GM18519 (cell line): ENCODE measurements at regions not wholly inside any gene's neighbourhood (a gene's known extent, or its start where the extent isn't known, plus 50 kb on each side); places are given as distances from the start of the nearest gene placed in this dataset.
"Not testable (repeated sequence)": the region's sequence is repeated elsewhere in the genome, so short reads cannot be mapped to it uniquely, and the experiment has no call there.

ENCODE experiments used
- ATAC-seq: cut with Tn5 transposase; IDR thresholded peaks from one replicate; pipeline ENCODE4 v1.9.1; 2021; ENCODE audit warnings: mild to moderate bottlenecking, moderate library complexity; ENCODE audit not compliant: unreplicated experiment, low FRiP score

- ATAC-seq, result no peak
Observed at GRCh38 chr12:61107118-61107517, 1153.1 kb upstream of the USP15 start.

DNA sequence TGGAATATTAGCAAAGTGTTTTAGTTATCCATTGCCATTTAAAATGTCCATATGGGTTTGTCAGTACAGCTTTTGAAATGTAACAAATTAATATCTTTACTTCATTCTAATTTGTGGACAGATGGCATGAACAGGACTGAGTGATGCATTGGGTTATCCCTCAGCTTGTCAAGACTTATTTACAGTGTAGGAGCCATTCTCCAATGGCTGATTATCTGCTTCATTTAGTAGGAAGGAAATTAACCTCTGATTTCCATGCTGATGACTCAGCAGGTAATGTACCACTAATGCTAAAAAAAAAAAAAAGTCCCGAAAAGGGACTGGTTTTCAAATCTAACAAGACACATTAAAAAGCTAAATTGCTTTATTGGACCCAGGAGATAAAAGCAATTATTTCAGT lies 1149.0 kb upstream of the USP15 start:
- no peak for ATAC-seq

DNA sequence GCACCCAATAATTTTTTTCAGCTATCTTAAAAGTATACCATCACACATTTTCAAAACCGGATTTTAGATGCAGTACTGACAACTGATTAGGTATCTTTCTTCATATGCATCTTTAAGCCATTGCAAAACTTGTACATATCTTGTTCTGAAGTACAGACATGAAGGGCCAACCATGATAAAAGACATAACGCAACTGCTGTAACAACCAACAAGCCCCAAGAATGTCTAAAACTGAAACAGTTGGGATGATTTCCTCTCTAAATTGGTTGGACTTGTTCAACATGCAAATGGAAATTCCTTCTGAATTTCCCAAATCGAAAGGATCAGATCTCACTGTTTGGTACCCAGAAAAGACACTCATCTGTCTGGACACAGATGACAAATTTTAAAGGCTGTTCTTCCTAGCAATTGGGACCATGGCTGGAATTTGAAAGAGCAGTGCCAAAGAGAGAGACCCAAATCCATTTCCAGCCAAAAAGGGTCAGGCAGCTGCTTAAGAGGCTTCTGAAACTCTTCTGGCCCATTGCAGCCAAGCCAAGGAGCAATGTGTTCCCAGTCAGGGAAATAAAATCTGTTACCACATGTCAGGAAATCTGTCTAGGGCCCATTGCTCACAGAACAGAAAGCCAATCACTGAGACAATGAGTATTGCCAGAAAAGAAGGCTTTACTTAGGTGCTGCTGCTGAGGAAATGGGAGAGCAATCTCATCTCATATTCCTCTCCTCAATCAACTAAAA lies 1122.4 kb upstream of the USP15 start:
- no peak for ATAC-seq

- ATAC-seq, result no peak
Observed at GRCh38 chr12:61138415-61138759, 1121.8 kb upstream of the USP15 start.

DNA sequence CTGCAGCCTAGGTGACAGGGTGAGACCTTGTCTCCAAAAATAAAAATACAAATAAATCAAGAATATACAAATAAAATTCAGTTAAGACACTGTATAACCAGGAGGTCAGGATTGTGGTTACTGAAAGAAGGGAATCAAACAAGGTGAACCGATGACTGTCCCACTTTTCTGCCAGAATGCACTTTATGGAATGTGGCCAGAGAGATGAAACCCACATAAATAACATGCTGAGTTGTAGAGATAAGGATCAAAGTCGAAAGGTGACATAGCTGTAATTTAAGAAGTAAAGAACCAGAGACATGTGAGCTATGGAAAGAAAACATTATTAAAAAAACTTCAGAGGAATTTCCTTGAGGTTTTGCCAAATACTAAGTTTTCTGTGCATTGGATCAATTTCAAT lies 1098.2 kb upstream of the USP15 start:
- ATAC-seq, result no peak

DNA sequence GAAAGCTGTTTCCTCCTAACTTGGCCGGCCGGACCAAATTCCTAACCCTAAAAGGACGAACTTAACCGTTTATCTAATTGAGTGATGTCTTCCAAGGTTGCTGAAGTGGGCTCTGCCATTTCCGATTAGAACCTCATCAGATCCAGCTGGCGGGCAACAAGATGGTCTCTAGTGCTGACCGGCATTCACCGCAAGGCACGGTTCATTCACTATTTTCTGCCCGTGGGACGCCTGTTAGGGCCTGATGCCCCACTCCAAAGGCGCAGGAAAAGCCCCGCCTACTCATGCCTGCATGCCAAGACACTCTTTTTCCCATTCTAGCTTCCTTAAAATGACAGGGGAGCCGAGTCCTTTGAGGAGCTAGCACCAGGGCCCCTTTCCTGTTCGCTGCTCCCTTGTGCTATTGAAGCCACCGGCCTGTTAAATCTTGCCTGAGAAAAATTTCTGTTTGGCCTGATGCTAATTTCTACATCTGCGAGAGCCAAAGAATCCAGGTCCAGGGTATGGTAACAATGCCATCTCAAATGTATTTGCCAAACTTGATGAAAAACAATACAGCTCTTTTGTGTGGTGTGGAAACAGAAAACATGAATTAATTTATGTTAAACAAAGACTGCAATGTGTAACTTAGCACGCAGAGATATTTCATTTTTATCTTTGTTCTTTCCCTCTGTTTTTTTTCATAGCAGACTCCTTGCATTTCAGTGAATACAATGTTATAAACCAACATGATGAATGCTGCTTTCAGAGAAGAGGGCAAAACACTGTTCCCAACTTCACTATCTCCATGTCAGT lies 1071.2 kb upstream of the USP15 start:
- no peak for ATAC-seq

- ATAC-seq, result no peak
Observed at GRCh38 chr12:61213646-61214045, 1046.6 kb upstream of the USP15 start.

GRCh38 chr12:61220337-61220736 lies 1039.9 kb upstream of the USP15 start:
- no peak for ATAC-seq

DNA sequence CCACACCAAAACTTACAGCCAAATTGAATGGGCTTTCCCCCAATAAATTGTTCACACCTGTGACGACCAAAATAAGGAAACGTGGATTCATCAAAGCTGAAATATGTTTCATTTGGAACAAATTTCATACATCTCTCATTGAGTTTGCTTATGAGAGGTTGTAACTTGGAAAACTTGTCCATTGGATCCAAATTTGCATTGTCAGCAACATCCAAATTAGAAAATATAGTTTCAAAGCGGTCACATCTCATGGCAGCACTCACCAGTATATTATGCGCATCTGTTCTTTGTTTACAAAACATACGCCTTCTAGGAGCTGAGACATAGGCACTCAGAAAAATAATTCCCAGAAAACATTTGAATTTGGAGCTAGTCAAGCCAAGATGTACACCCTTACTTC lies 1028.2 kb upstream of the USP15 start:
- ATAC-seq, result no peak

DNA sequence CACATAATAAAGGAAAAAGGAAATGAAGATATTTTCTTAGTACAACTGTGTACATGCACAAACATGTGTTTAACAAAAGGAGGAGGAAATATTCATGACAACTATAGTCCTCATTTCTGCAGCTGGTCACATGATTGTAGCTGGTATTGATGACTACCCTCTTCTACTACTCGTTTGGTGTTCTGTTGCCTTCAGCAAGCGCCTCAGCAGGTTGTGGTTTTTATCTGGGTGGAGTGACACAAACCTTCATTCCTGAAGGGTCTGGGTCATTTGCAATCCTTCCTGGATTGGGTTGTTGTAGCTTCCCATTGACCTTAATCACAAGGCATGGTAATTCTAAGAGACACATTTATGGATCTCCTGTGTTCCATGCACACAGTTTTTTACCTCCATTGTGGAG lies 1009.9 kb upstream of the USP15 start:
- no peak for ATAC-seq

DNA sequence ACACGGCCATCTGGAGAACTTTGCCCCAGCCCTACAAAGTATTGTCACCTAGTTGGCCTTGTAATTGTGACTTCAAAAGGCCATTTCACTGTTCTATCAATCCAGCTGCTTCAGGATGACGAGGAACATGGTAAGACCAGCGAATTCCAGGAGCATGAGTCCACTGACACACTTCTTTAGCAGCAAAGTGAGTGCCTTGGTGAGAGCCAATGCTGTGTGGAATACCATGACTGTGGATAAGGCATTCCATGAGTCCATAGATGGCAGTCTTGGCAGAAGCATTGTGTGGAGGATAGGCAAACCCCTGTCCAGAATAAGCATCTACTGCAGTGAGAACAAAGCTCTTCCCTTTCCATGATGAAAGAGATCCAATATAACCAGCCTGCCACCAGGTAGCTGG lies 1009.1 kb upstream of the USP15 start:
- no peak for ATAC-seq

- ATAC-seq, result no peak
Observed at GRCh38 chr12:61254225-61254624, 1006.0 kb upstream of the USP15 start.

DNA sequence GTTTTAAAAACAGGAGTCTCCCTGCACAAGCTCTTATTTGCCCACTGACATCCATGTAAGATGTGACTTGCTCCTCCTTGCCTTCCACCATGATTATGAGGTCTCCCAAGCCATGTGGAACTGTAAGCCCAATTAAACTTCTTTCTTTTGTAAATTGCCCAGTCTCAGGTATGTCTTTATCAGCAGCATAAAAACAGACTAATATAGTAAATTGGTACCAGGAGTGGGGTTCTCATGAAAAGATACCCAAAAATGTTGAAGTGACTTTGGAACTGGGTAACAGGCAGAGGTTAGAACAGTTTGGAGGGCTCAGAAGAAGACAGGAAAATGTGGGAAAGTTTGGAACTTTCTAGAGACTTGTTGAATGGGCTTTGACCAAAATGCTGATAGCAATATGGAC lies 995.9 kb upstream of the USP15 start:
- ATAC-seq, result not testable (repeated sequence)

DNA sequence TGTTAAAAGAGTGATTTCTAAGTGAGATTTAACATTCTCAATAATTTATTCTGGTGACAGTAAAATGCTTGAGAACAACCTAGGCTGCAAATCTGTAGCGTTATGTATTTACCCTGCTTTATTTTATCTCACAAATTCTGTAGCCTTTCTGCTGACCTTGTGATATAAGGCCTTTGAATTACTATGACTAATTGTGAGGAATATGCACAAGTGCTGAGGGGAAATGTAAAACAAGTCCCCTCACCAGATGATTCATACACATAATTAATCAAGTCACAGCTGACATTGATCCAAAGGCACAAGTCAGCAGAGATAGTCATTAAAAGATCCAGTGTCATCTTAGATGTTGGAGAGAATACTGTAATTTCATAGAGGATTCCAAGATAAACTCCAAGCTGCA lies 992.7 kb upstream of the USP15 start:
- ATAC-seq, result no peak

DNA sequence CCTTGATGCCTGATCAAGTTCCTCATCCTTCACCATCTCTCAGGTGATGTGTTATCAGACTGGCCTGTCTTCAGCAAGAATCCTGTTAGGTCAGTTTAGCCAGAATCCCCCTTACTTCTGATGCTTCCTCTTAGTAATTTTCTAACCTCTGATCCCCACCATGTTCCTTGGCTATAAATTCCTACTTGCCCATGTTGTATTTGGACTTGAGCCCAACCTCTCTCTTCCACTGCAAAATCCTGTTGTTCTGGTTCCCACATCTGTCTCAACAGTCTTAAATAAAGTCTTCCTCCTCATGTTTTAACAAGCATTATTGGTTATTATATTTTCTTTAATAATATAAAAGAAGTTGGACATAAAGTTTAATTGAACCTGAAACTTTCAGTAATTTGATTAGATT lies 987.8 kb upstream of the USP15 start:
- ATAC-seq, result no peak

GRCh38 chr12:61282790-61283575 lies 977.2 kb upstream of the USP15 start:
- no peak for ATAC-seq

DNA sequence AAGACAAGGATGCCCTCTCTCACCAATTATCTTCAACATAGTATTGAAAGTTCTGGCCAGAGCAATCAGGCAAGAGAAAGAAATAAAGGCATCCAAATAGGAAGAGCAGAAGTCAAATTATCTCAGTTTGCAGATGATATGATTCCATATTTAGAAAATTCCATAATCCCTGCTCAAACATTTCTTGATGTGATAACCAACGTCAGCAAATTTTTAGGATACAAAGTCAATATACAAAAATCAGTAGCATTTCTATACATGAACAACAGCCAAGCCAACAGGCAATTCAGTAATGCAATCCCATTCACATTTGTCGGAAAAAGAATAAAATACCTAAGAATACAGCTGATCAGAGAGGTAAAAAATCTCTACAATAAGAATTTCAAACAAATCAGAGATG lies 969.7 kb upstream of the USP15 start:
- no peak for ATAC-seq

GRCh38 chr12:61291647-61292046 lies 968.6 kb upstream of the USP15 start:
- ATAC-seq, result no peak

- not testable (repeated sequence) for ATAC-seq
Observed at GRCh38 chr12:61294011-61294410, 966.2 kb upstream of the USP15 start.

DNA sequence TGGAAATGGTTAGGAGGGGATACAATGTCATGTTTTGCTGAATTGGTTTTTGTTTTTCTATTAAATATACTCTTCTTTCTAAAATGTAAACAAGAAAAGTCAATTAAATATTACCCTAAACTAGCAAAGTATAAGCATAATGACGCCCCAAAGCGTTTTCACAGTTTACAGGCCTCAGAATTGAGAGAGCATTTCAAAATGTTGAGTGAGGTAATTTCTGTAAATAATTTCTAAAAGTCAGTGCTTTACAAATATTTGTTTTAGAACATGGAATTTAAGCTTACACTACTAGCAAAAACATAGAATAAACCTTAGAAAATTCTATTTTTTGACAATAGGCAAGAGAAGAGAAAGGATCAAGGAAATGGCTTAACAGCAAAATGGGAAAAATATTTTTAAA lies 958.4 kb upstream of the USP15 start:
- no peak for ATAC-seq

GRCh38 chr12:61302282-61302681 lies 957.9 kb upstream of the USP15 start:
- no peak for ATAC-seq
